SK-N-SH treated with all-trans-retinoic acid at 6 μM for 48 hours (cell line): ENCODE measurements at regions not wholly inside any gene's neighbourhood (a gene's known extent, or its start where the extent isn't known, plus 50 kb on each side); places are given as distances from the start of the nearest gene placed in this dataset.

Experiments
- ATAC-seq: fragments of 200-7000 bp; cut with Tn5 transposase; 3 replicates; pipeline ENCODE4 v1.9.1; 2020; ENCODE audit warnings: mild to moderate bottlenecking, moderate library complexity
- ESRRG ChIP-seq: fragments of 250-450 bp; sonication (Bioruptor Pico); IDR thresholded peaks from 2 replicates; pipeline ENCODE4 v1.6.1; 2021; ENCODE audit warnings: mild to moderate bottlenecking
- ISL1 ChIP-seq: fragments of 250-450 bp; sonication (Bioruptor Pico); IDR thresholded peaks from 2 replicates; pipeline ENCODE4 v2.1.2; 2022; ENCODE audit warnings: mild to moderate bottlenecking, moderate library complexity
- PPARA ChIP-seq: fragments of 250-450 bp; sonication (Bioruptor Pico); IDR thresholded peaks from 2 replicates; pipeline ENCODE4 v1.5.0; 2020; ENCODE audit warnings: mild to moderate bottlenecking, borderline replicate concordance
- RARB ChIP-seq: fragments of 250-450 bp; sonication (Bioruptor Pico); IDR thresholded peaks from 2 replicates; pipeline ENCODE4 v1.8.0; 2021; ENCODE audit warnings: mild to moderate bottlenecking, moderate library complexity
- SNAI2 ChIP-seq: fragments of 250-450 bp; sonication (Bioruptor Pico); IDR thresholded peaks from 2 replicates; pipeline ENCODE4 v1.5.0; 2020; ENCODE audit warnings: mild to moderate bottlenecking, moderate library complexity
- TOX ChIP-seq: fragments of 250-450 bp; sonication (Bioruptor Pico); IDR thresholded peaks from 2 replicates; pipeline ENCODE4 v1.8.0; 2021; ENCODE audit warnings: mild to moderate bottlenecking, moderate library complexity, borderline replicate concordance
- ZC3H10 ChIP-seq: fragments of 250-450 bp; sonication (Bioruptor Pico); IDR thresholded peaks from 2 replicates; pipeline ENCODE4 v1.5.1; 2021; ENCODE audit warnings: mild to moderate bottlenecking, moderate library complexity
- ZFP30 ChIP-seq: fragments of 450-650 bp; formaldehyde crosslinking; IDR thresholded peaks from 2 replicates; pipeline ENCODE4 v1.5.0; 2022; ENCODE audit warnings: mild to moderate bottlenecking, moderate library complexity
- ZNF565 ChIP-seq: fragments of 450-650 bp; formaldehyde crosslinking; conservative IDR thresholded peaks from 2 replicates; pipeline ENCODE4 v1.5.0; 2020; ENCODE audit warnings: low read depth, mild to moderate bottlenecking, moderate library complexity
- ZNF70 ChIP-seq: fragments of 450-650 bp; formaldehyde crosslinking; IDR thresholded peaks from 2 replicates; pipeline ENCODE4 v1.5.0; 2020; ENCODE audit warnings: mild to moderate bottlenecking, moderate library complexity
- TF ChIP-seq, protein P1 (sequence below): fragments of 250-450 bp; sonication (Bioruptor Pico); IDR thresholded peaks from 2 replicates; pipeline ENCODE4 v1.5.1; 2020; ENCODE audit warnings: low read depth, mild to moderate bottlenecking, moderate library complexity
- TF ChIP-seq, protein P2 (sequence below): fragments of 250-450 bp; sonication (Bioruptor Pico); IDR thresholded peaks from 2 replicates; pipeline ENCODE4 v1.8.0; 2021; ENCODE audit warnings: low read depth, mild to moderate bottlenecking, moderate library complexity, borderline replicate concordance
- TF ChIP-seq, protein P3 (sequence below): fragments of 250-450 bp; sonication (Bioruptor Pico); IDR thresholded peaks from 2 replicates; pipeline ENCODE4 v1.5.1; 2021; ENCODE audit warnings: mild to moderate bottlenecking, moderate library complexity

DNA sequence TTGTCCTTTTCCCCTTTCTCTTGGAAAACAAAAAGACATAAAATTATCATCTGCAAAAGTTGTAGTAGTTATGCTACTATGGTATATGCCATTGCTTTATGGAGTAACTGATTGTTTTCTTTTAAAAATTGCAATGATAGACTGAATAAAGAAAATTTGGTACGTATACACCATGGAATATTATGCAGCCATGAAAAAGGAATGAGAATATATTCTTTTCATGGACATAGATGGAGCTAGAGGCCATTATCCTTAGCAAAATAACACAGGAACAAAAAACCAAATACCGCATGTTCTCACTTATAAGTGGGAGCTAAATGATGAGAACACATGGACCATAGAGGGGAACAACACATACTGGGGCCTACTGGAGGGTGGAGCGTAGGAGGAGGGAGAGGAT, 538.8 kb downstream of the PLXDC2 start:
- TF ChIP-seq ESRRG (no peak), ZC3H10 (CRISPR knock-in tag) (no peak), SNAI2 (no peak), PPARA (CRISPR knock-in tag) (no peak)
- ATAC-seq, result no peak

DNA sequence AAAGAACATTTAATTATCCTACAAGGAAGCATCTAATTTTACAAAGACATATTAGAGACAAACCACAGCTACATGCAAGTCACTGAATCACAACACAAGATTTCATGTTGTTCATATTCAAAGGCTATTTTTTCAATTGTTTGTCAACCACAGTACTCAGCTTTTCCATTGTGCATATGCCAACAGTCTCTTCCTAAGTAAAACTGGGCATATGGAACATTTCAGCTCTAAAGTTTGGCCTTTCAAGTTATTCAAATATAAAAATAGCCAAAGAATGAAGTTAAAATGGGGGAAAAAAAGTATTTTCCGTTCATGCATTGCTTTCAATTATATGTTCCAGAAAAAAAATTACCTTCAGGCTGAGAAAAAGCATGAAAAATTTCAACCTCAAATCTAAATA, 537.9 kb downstream of the PLXDC2 start:
- no peak for ATAC-seq
- TF ChIP-seq ESRRG (no peak), TOX (CRISPR knock-in tag) (no peak), RARB (no peak)
- TF ChIP-seq, protein P1, sequence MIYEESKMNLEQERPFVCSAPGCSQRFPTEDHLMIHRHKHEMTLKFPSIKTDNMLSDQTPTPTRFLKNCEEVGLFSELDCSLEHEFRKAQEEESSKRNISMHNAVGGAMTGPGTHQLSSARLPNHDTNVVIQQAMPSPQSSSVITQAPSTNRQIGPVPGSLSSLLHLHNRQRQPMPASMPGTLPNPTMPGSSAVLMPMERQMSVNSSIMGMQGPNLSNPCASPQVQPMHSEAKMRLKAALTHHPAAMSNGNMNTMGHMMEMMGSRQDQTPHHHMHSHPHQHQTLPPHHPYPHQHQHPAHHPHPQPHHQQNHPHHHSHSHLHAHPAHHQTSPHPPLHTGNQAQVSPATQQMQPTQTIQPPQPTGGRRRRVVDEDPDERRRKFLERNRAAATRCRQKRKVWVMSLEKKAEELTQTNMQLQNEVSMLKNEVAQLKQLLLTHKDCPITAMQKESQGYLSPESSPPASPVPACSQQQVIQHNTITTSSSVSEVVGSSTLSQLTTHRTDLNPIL (CRISPR knock-in tag), result no peak

DNA sequence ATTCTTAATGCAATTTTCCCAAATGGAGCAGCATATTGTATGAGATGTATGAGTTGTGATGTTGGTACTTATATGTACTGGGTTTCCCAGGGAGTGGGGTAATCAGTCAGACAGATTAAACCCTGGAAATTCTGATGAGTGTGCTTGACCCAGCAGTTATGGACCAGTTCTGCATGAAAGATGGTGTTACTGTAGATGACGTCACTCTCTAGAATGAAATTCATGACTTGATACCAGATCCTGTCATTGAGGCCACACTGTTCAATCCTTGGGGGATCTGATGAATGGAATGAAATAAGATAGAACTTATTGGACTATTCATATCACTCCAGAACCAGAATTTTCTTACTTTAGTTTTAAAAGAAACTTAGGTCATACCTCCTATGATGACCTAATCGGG, 534.3 kb downstream of the PLXDC2 start:
- TF ChIP-seq TOX (CRISPR knock-in tag), result no peak
- no peak for TF ChIP-seq ZFP30 (CRISPR knock-in tag)
- TF ChIP-seq, protein P2, sequence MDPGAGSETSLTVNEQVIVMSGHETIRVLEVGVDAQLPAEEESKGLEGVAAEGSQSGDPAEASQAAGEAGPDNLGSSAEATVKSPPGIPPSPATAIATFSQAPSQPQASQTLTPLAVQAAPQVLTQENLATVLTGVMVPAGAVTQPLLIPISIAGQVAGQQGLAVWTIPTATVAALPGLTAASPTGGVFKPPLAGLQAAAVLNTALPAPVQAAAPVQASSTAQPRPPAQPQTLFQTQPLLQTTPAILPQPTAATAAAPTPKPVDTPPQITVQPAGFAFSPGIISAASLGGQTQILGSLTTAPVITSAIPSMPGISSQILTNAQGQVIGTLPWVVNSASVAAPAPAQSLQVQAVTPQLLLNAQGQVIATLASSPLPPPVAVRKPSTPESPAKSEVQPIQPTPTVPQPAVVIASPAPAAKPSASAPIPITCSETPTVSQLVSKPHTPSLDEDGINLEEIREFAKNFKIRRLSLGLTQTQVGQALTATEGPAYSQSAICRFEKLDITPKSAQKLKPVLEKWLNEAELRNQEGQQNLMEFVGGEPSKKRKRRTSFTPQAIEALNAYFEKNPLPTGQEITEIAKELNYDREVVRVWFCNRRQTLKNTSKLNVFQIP, result no peak
- TF ChIP-seq ZC3H10 (CRISPR knock-in tag), result no peak
- TF ChIP-seq ZNF70 (CRISPR knock-in tag), result no peak
- no peak for TF ChIP-seq ISL1 (CRISPR knock-in tag)
- TF ChIP-seq ZNF565 (CRISPR knock-in tag), result no peak
- TF ChIP-seq, protein P1 (CRISPR knock-in tag), result no peak
- TF ChIP-seq, all 23 proteins: peak for 0
- ATAC-seq, result no peak

DNA sequence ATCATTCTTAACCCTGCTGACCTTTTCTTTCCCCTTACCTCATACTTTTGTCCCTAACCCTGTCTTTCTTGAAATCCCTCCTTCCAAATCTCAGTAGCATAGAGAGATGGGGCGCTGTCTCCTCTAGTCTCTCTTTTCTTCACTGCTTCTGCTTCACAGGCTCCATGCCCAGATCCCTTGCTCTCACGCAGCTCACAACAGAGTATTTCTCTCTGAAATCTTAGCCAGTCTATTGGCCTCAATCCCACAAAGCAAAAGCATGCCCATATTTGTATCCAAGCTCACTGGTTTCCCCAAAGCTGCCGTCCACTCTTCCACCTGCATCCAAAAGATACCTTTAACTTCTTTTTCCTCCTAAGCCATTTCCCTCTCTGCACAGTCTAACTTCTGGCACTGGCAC, 526.8 kb downstream of the PLXDC2 start:
- TF ChIP-seq, protein P3, sequence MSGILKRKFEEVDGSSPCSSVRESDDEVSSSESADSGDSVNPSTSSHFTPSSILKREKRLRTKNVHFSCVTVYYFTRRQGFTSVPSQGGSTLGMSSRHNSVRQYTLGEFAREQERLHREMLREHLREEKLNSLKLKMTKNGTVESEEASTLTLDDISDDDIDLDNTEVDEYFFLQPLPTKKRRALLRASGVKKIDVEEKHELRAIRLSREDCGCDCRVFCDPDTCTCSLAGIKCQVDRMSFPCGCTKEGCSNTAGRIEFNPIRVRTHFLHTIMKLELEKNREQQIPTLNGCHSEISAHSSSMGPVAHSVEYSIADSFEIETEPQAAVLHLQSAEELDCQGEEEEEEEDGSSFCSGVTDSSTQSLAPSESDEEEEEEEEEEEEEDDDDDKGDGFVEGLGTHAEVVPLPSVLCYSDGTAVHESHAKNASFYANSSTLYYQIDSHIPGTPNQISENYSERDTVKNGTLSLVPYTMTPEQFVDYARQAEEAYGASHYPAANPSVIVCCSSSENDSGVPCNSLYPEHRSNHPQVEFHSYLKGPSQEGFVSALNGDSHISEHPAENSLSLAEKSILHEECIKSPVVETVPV (CRISPR knock-in tag), result no peak
- TF ChIP-seq, all 23 proteins: peak for 0
- no peak for ATAC-seq
